ENCODE measurements at regions not wholly inside any gene's neighbourhood (a gene's known extent, or its start where the extent isn't known, plus 50 kb on each side); places are given as distances from the start of the nearest gene placed in this dataset.
A peak's percentile ranks its signal among the peaks of the same experiment; 100 is the strongest.

GRCh38 chr10:63010203-63010602, 122.9 kb upstream of the NRBF2 start:
- ChIA-PET CTCF (no interaction called here), SMC1A (ENCODE audit: uncharacterized antibody, unreplicated experiment) (interaction anchor here (0.9 to 1.3 kb wide), 2 partner anchors 10 to 75 kb away, joined by 3 to 4 read pairs; no protein-coding TSS in a partner anchor), POLR2A (no interaction called here), RAD21 (ENCODE audit: unreplicated experiment) (no interaction called here)
- no peaks in the 10 kb centered on the region for H3K79me2 ChIP-seq (ENCODE audit: control insufficient read depth, insufficient read depth, low read length)
- H2AFZ ChIP-seq (ENCODE audit: control insufficient read depth, low read depth, low read length) = no peak overlapping the region
- no peaks in the 10 kb centered on the region for H3K27me3 ChIP-seq (replicated peaks in 1 of 2; ENCODE audit: control insufficient read depth in 2 of 2, insufficient read depth in 2 of 2, low read length in 1 of 2)
- H3K9ac ChIP-seq (ENCODE audit: control insufficient read depth, insufficient read depth, low read length) = no peak overlapping the region
- H3K4me1 ChIP-seq (ENCODE audit: control insufficient read depth, insufficient read depth, low read length) = no peaks in the 10 kb centered on the region
- BruUV-seq (replicated peaks) = no TSS peak
- H3K4me2 ChIP-seq (ENCODE audit: control insufficient read depth, insufficient read depth) = no peak overlapping the region
- 52% methylated on average over 1 of the region's 1 CpG for WGBS (ENCODE audit: insufficient coverage, insufficient replicate concordance, low lambda C conversion rate, missing lambda C conversion rate)
- TF ChIP-seq RELA (IDR thresholded peaks at IDR 0.05; ENCODE audit: borderline replicate concordance, partially characterized antibody) (no peak), NR2C1 (IDR thresholded peaks at IDR 0.05) (peak; percentile 72), ZNF384 (IDR thresholded peaks at IDR 0.05; ENCODE audit: borderline replicate concordance, low read depth, low read length) (no peak), EED (IDR thresholded peaks at IDR 0.05; ENCODE audit: low read depth) (no peak), ETV6 (conservative IDR thresholded peaks at IDR 0.05 in 1 of 2, IDR thresholded peaks at IDR 0.05 in 1 of 2; ENCODE audit: borderline replicate concordance in 1 of 2, low read depth in 1 of 2) (no peak), KAT2A (conservative IDR thresholded peaks at IDR 0.05; ENCODE audit: control insufficient read depth, low read depth, low read length) (no peak), SIX5 (IDR thresholded peaks at IDR 0.05; ENCODE audit: low read depth, low read length, severe bottlenecking) (peak; percentile 30), ZBTB33 (IDR thresholded peaks at IDR 0.05) (no peak), RUNX3 (IDR thresholded peaks at IDR 0.05; ENCODE audit: low read length) (no peak), HCFC1 (IDR thresholded peaks at IDR 0.05; ENCODE audit: low read length) (0 out of 2 replicates have a peak, but pooled peaks have one; percentile 14), POLR2AphosphoS5 (IDR thresholded peaks at IDR 0.05; ENCODE audit: low read length) (no peak), ATF2 (IDR thresholded peaks at IDR 0.05; ENCODE audit: low read length) (no peak), JUND (IDR thresholded peaks at IDR 0.05; ENCODE audit: low read depth, low read length) (no peak), KDM1A (IDR thresholded peaks at IDR 0.05; ENCODE audit: borderline replicate concordance) (no peak), BACH1 (IDR thresholded peaks at IDR 0.05; ENCODE audit: borderline replicate concordance) (no peak)
- H3K4me3 ChIP-seq = no peak overlapping the region
- in situ Hi-C loops (cut with MboI) (no loop called here), intact Hi-C loops (cut with micrococcal nuclease; ENCODE audit: unreplicated experiment) (loop anchor here (1.0 kb wide), 1 partner anchor 157 kb away; no protein-coding TSS in a partner anchor)
- H3K36me3 ChIP-seq (ENCODE audit: control insufficient read depth in 2 of 2, insufficient read depth in 2 of 2, low read length in 1 of 2) = no peaks in the 10 kb centered on the region
- H3K9me3 ChIP-seq (replicated peaks; ENCODE audit: control insufficient read depth, insufficient read depth, low read length) = no peaks in the 10 kb centered on the region
- H3K27ac ChIP-seq (ENCODE audit: control insufficient read depth, insufficient read depth) = no peak overlapping the region
- ATAC-seq (no peak), FAIRE-seq (no peak), DNase-seq (ENCODE audit: low read depth, low spot score) (no peak)
- H4K20me1 ChIP-seq (ENCODE audit: control insufficient read depth, insufficient read depth) = no peaks in the 10 kb centered on the region
